HFFc6 (cell line): ENCODE measurements at regions not wholly inside any gene's neighbourhood (a gene's known extent, or its start where the extent isn't known, plus 50 kb on each side); places are given as distances from the start of the nearest gene placed in this dataset.

ENCODE experiments used
- DNase-seq: peaks from one replicate; pipeline ENCODE4 v3.0.0-alpha.2; 2018
- H3K27ac Mint-ChIP-seq: 2 replicates; pipeline ENCODE4 v1.8.0; 2020; ENCODE audit warnings: mild to moderate bottlenecking, mixed read lengths
- H3K27me3 Mint-ChIP-seq: 2 replicates; pipeline ENCODE4 v1.8.0; 2021; ENCODE audit warnings: mild to moderate bottlenecking, moderate library complexity, mixed read lengths; ENCODE audit not compliant: insufficient read depth
- H3K36me3 Mint-ChIP-seq: 2 replicates; pipeline ENCODE4 v1.8.0; 2021; ENCODE audit warnings: low read depth, mixed read lengths
- H3K4me1 Mint-ChIP-seq: 2 replicates; pipeline ENCODE4 v1.8.0; 2020; ENCODE audit warnings: low read depth, mixed read lengths
- H3K4me3 Mint-ChIP-seq: 2 replicates; pipeline ENCODE4 v1.8.0; 2020; ENCODE audit warnings: mild to moderate bottlenecking, moderate library complexity, mixed read lengths
- H3K9me3 Mint-ChIP-seq: 2 replicates; pipeline ENCODE4 v1.8.0; 2020; ENCODE audit warnings: mild to moderate bottlenecking, mixed read lengths
- TF ChIP-seq, protein P1 (sequence below): fragments of 200-600 bp; sonication (generic); IDR thresholded peaks from 2 replicates; pipeline ENCODE4 v1.5.0; 2021; ENCODE audit warnings: antibody characterized with exemption, mild to moderate bottlenecking

- H3K4me3 Mint-ChIP-seq: peak overlapping the region; percentile 17
Observed at GRCh38 chr1:78722521-78722920, 72.9 kb downstream of the IFI44 start.

GRCh38 chr1:78722947-78723346 is 73.3 kb downstream of the IFI44 start:
- peak; percentile 69 for DNase-seq
- peak overlapping the region; percentile 49 for H3K27ac Mint-ChIP-seq
- no peaks in the 10 kb centered on the region for H3K9me3 Mint-ChIP-seq
- H3K4me3 Mint-ChIP-seq: peak overlapping the region; percentile 17
- H3K27me3 Mint-ChIP-seq: no peaks in the 10 kb centered on the region
- TF ChIP-seq, protein P1, sequence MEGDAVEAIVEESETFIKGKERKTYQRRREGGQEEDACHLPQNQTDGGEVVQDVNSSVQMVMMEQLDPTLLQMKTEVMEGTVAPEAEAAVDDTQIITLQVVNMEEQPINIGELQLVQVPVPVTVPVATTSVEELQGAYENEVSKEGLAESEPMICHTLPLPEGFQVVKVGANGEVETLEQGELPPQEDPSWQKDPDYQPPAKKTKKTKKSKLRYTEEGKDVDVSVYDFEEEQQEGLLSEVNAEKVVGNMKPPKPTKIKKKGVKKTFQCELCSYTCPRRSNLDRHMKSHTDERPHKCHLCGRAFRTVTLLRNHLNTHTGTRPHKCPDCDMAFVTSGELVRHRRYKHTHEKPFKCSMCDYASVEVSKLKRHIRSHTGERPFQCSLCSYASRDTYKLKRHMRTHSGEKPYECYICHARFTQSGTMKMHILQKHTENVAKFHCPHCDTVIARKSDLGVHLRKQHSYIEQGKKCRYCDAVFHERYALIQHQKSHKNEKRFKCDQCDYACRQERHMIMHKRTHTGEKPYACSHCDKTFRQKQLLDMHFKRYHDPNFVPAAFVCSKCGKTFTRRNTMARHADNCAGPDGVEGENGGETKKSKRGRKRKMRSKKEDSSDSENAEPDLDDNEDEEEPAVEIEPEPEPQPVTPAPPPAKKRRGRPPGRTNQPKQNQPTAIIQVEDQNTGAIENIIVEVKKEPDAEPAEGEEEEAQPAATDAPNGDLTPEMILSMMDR: no peak
- H3K36me3 Mint-ChIP-seq: peaks cover 8% of the 10 kb centered on the region; the same call in 1 of the 2 replicates
- peaks cover 53% of the 10 kb centered on the region for H3K4me1 Mint-ChIP-seq

More at GRCh38 chr1:78722521-78722920, 72.9 kb downstream of the IFI44 start:
- TF ChIP-seq, protein P1: no peak
- H3K4me1 Mint-ChIP-seq: peaks cover 58% of the 10 kb centered on the region
- peak; percentile 41 for DNase-seq
- H3K27me3 Mint-ChIP-seq: no peaks in the 10 kb centered on the region
- H3K36me3 Mint-ChIP-seq: peaks cover 8% of the 10 kb centered on the region; the same call in 1 of the 2 replicates
- no peaks in the 10 kb centered on the region for H3K9me3 Mint-ChIP-seq
- peak overlapping the region; percentile 49 for H3K27ac Mint-ChIP-seq

- Mint-ChIP-seq H3K9me3 (no peaks in the 10 kb centered on the region), H3K36me3 (0 out of 2 replicates have a peak, but pooled peaks cover 4% of the 10 kb centered on the region), H3K27me3 (no peaks in the 10 kb centered on the region), H3K4me3 (no peak overlapping the region), H3K4me1 (peaks cover 31% of the 10 kb centered on the region), H3K27ac (no peak overlapping the region)
- TF ChIP-seq, protein P1: no peak
- no peak for DNase-seq
Observed at GRCh38 chr1:78726686-78727085, 77.1 kb downstream of the IFI44 start.

GRCh38 chr1:78728359-78728758 is 78.7 kb downstream of the IFI44 start:
- no peaks in the 10 kb centered on the region for H3K27me3 Mint-ChIP-seq
- 0 out of 2 replicates have a peak, but pooled peaks cover 4% of the 10 kb centered on the region for H3K36me3 Mint-ChIP-seq
- no peaks in the 10 kb centered on the region for H3K9me3 Mint-ChIP-seq
- no peak overlapping the region for H3K27ac Mint-ChIP-seq
- no peak for DNase-seq
- peaks cover 14% of the 10 kb centered on the region for H3K4me1 Mint-ChIP-seq
- TF ChIP-seq, protein P1: no peak
- H3K4me3 Mint-ChIP-seq: no peak overlapping the region

DNA sequence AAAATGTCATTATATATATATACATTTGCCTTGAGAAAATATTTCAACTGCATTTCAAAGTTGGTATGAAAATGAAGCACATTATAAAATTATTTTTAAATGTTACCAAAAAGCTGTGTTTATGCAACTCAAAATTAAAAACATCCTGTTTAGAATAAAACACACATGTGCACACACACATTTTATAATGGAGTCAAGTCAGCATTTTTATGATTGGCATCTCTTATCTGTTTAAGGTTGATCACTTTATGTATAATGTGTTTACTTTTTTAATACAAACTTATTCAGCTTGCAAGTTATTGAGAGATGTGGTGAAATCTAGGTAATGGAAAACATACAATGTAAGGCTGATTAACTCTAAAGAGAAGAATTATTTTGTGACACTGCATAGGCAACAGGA is 80.4 kb downstream of the IFI44 start:
- Mint-ChIP-seq H3K27me3 (no peaks in the 10 kb centered on the region; the same call in 1 of the 2 replicates), H3K27ac (no peak overlapping the region), H3K36me3 (no peaks in the 10 kb centered on the region), H3K4me1 (peaks cover 8% of the 10 kb centered on the region; the same call in 1 of the 2 replicates), H3K9me3 (no peaks in the 10 kb centered on the region), H3K4me3 (no peak overlapping the region)
- DNase-seq: no peak
- TF ChIP-seq, protein P1: no peak
